Activated T-helper 1 cell treated with anti-CD3 and anti-CD28 coated beads, Interleukin-12 subunit alpha, Interleukin-12 subunit beta, Interleukin-2, Interleukin-4 antibody, amounts not matched to agents 30 ng/mL and 10 ng/mL and 1 ng/mL, durations not matched to agents 14 hours and 24 hours and 36 hours (primary cell): ENCODE measurements at regions not wholly inside any gene's neighbourhood (a gene's known extent, or its start where the extent isn't known, plus 50 kb on each side); places are given as distances from the start of the nearest gene placed in this dataset.
"Not testable (repeated sequence)": the region's sequence is repeated elsewhere in the genome, so short reads cannot be mapped to it uniquely, and the experiment has no call there.

ENCODE experiments used
- DNase-seq: peaks from one replicate; pipeline ENCODE4 v3.0.0; 2021; ENCODE audit warnings: low spot score
- H3K27ac Mint-ChIP-seq: one replicate; pipeline ENCODE4 v1.8.0; 2021; ENCODE audit warnings: mild to moderate bottlenecking, mixed read lengths
- H3K27me3 Mint-ChIP-seq: one replicate; pipeline ENCODE4 v1.8.0; 2022; ENCODE audit warnings: mild to moderate bottlenecking, moderate library complexity, mixed read lengths; ENCODE audit not compliant: insufficient read depth
- H3K36me3 Mint-ChIP-seq: one replicate; pipeline ENCODE4 v1.8.0; 2021; ENCODE audit warnings: low read depth, mixed read lengths
- H3K4me1 Mint-ChIP-seq: one replicate; pipeline ENCODE4 v1.8.0; 2021; ENCODE audit warnings: low read depth, mixed read lengths
- H3K4me3 Mint-ChIP-seq: one replicate; pipeline ENCODE4 v1.8.0; 2021; ENCODE audit warnings: mild to moderate bottlenecking, moderate library complexity, mixed read lengths
- H3K9me3 Mint-ChIP-seq: one replicate; pipeline ENCODE4 v1.8.0; 2021; ENCODE audit warnings: mixed read lengths
- intact Hi-C: fragments of 100-400 bp; cut with micrococcal nuclease; formaldehyde crosslinking; loops from one replicate; pipeline ENCODE4 v1.15.1; 2024

DNA sequence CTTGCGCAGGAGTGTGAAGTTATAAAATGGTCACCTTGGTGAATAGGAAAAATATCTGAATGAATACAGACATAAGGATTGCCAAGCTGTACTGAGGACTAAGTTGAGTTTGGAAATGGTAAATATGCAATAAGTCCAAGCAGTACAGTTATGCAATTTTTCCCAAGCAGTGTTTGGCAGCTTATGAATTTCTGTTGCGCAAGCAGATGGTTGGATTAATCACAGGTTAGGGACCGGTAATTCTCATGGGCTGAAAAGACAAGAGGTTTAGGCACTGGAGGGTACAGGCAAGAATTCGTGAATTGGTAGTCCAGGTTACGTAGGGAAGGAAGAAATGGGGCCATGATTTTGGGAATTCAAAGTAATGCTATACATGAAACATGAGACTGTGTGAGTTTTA lies 210.3 kb downstream of the RAP2B start:
- Mint-ChIP-seq H3K4me3 (no peak overlapping the region), H3K27me3 (peaks cover 3% of the 10 kb centered on the region), H3K4me1 (no peaks in the 10 kb centered on the region), H3K27ac (no peak overlapping the region), H3K9me3 (peaks cover 7% of the 10 kb centered on the region), H3K36me3 (no peaks in the 10 kb centered on the region)
- intact Hi-C loops, result no loop called here
- no peak for DNase-seq

DNA sequence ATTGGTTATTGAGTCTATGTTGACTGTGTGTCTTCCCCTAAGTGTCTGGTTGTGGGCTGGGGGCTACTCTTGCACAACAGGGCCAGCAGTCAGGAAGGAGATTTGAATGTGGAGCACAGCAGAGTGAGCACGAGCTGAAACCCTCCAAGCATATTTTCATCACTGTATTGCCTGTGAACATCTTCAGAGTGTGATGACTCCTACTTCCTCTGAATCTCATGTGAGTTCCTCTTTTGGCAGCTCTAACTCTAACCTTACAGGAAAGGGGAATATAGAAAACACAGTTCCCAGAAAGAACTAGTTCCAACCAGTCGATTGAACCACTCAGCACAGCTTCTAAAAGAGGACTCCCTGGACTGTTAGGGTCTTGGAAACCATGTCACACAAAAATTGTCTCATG lies 211.6 kb downstream of the RAP2B start:
- H3K4me3 Mint-ChIP-seq, result no peak overlapping the region
- intact Hi-C loops, result no loop called here
- peaks cover 3% of the 10 kb centered on the region for H3K27me3 Mint-ChIP-seq

DNA sequence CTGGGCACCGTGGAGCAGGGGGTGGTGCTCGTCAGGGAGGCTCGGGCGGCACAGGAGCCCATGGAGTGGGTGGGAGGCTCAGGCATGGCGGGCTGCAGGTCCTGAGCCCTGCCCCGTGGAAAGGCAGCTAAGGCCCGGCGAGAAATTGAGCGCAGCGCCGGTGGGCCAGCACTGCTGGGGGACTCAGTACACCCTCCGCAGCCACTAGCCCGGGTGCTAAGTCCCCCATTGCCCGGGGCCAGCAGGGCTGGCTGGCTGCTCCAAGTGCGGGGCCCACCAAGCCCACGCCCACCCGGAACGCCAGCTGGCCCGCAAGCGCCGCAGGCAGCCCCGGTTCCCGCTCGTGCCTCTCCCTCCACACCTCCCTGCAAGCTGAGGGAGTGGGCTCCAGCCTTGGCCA lies 216.3 kb downstream of the RAP2B start:
- H3K36me3 Mint-ChIP-seq, intact Hi-C loops, H3K27ac Mint-ChIP-seq, H3K9me3 Mint-ChIP-seq, DNase-seq, H3K4me1 Mint-ChIP-seq, H3K4me3 Mint-ChIP-seq, H3K27me3 Mint-ChIP-seq: not testable (repeated sequence)

More for the DNA sequence above, 211.6 kb downstream of the RAP2B start:
- Mint-ChIP-seq H3K4me1 (no peaks in the 10 kb centered on the region), H3K9me3 (peaks cover 7% of the 10 kb centered on the region), H3K36me3 (no peaks in the 10 kb centered on the region), H3K27ac (no peak overlapping the region)
- no peak for DNase-seq

DNA sequence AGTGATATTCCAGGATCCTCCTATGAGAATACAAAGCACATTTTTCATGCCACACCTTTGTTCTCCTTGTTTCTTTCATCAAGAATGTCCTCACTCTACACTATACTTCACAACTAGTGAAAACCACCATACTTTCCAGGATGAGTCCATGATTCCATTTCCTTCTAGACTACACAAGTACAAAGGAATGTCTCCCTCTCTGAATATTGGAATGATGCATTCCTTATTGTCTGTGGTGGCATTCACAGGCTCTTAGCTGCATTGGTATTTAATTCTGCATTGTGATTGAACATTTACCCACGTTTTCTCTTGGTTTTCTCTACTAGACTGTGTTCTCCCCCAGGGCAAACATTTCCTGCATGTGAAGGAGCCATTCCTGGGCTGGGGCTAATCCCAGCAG lies 217.5 kb downstream of the RAP2B start:
- H3K27ac Mint-ChIP-seq, result no peak overlapping the region
- H3K9me3 Mint-ChIP-seq, result no peaks in the 10 kb centered on the region
- peaks cover 3% of the 10 kb centered on the region for H3K27me3 Mint-ChIP-seq
- intact Hi-C loops, result no loop called here
- no peak overlapping the region for H3K4me3 Mint-ChIP-seq
- no peaks in the 10 kb centered on the region for H3K36me3 Mint-ChIP-seq
- H3K4me1 Mint-ChIP-seq, result no peaks in the 10 kb centered on the region
- no peak for DNase-seq

DNA sequence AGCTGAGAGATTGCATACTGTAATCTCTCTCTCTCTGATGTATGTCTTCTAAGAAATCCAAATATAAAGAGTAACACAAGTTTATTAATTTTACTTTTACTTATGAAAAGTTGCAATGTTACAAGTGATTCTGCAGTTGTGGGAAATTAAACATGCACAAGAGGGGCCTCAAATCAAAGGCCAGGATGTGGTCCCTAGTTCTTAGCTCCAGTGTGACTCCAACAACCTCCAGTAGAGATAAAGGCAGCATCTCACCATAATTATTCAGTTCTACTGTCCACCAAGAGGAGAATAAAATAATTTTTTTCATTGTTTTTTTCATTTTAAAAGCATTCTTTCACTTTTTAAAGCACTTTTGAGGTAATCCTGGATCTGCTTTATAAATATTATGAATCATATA lies 223.3 kb downstream of the RAP2B start:
- no peaks in the 10 kb centered on the region for H3K4me1 Mint-ChIP-seq
- no peak overlapping the region for H3K4me3 Mint-ChIP-seq

DNA sequence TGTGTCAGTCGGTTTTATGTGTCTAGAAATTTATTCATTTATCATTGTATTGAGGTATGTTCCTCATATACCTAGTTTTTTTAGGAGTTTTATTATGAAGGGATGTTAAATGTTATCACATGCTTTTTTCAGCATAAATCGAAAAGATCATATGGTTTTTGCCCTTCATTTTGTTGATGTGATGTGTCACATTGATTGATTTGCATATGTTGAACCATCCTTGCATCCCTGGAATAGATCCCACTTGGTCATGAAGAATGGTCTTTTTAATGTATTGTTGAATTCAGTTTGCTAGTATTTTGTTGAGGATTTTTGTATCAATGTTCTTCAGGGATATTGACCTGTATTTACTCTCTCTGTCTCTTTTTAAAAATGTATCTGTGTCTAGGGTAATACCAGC lies 230.3 kb downstream of the RAP2B start:
- Mint-ChIP-seq H3K36me3 (no peaks in the 10 kb centered on the region), H3K4me1 (no peaks in the 10 kb centered on the region), H3K9me3 (peaks cover 30% of the 10 kb centered on the region), H3K27ac (no peak overlapping the region), H3K4me3 (no peak overlapping the region), H3K27me3 (peaks cover 4% of the 10 kb centered on the region)
- intact Hi-C loops, result no loop called here
- no peak for DNase-seq

More for the DNA sequence above, 223.3 kb downstream of the RAP2B start:
- Mint-ChIP-seq H3K27ac (no peak overlapping the region), H3K36me3 (no peaks in the 10 kb centered on the region), H3K9me3 (no peaks in the 10 kb centered on the region), H3K27me3 (no peaks in the 10 kb centered on the region)
- DNase-seq, result no peak
- intact Hi-C loops, result no loop called here

DNA sequence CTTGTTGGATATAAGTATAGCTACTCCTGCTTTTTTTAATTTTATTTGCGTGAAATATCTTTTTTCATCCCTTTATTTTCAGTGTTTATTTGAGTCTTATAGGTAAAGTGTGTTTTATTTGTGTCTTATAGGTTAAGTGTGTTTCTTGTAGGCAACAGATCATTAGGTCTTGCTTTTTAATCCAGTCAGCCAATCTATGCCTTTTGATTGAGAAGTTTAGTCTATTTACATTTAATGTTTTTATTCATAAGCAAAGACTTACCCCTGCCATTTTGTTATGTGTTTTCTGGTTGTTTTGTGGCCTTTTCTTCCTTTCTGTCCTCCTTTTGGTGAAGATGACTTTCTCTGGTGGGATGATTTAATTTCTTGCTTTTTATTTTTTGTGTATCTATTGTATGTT lies 232.0 kb downstream of the RAP2B start:
- no peak for DNase-seq
- intact Hi-C loops, result no loop called here
- Mint-ChIP-seq H3K36me3 (no peaks in the 10 kb centered on the region), H3K4me1 (peaks cover 5% of the 10 kb centered on the region), H3K27ac (no peak overlapping the region), H3K9me3 (peaks cover 34% of the 10 kb centered on the region), H3K27me3 (peaks cover 5% of the 10 kb centered on the region), H3K4me3 (no peak overlapping the region)

DNA sequence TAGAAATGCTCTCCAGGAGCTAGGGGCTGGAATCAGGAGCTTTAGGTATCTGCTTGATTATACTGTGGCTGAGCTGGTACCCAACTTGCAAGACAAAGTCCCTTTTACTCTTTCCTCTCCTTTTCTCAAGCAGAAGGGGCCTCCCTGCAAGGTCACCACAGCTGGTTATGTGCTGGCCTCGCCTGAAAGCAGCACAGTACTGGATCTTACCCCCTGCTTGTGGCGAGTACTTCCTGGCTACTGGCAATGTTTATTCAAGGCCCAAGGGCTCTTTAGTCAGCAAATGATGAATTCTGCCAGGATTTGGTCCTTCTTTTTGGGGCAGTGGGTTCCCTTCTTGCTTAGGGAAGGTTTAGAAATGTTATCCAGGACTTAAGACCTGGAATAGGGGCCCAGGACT lies 234.6 kb downstream of the RAP2B start:
- no peak for DNase-seq
- intact Hi-C loops, result no loop called here
- Mint-ChIP-seq H3K36me3 (no peaks in the 10 kb centered on the region), H3K4me1 (peaks cover 28% of the 10 kb centered on the region), H3K27me3 (peaks cover 5% of the 10 kb centered on the region), H3K9me3 (peaks cover 34% of the 10 kb centered on the region), H3K4me3 (no peak overlapping the region), H3K27ac (no peak overlapping the region)

DNA sequence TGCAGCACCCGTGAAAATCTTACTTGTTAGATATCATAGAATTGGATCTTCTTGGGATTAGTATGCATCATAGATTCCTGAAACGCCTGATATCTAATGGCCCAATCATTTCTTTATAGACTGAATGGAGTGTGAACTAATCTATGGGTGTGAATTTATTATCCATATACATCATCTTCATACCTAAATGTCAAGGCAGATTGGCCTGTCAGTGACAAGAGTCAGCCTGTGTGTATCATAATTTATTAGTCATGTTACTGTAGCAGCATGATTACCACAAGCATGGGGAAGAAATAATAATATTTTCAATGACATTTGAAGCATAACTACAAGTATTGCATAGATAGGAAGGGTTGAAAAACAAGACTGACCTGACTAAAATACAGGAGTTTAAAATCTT lies 235.8 kb downstream of the RAP2B start:
- no peaks in the 10 kb centered on the region for H3K36me3 Mint-ChIP-seq
- DNase-seq, result no peak
- no peak overlapping the region for H3K4me3 Mint-ChIP-seq
- H3K4me1 Mint-ChIP-seq, result peaks cover 28% of the 10 kb centered on the region
- peaks cover 5% of the 10 kb centered on the region for H3K27me3 Mint-ChIP-seq
- H3K27ac Mint-ChIP-seq, result no peak overlapping the region
- H3K9me3 Mint-ChIP-seq, result peaks cover 34% of the 10 kb centered on the region
- intact Hi-C loops, result no loop called here

DNA sequence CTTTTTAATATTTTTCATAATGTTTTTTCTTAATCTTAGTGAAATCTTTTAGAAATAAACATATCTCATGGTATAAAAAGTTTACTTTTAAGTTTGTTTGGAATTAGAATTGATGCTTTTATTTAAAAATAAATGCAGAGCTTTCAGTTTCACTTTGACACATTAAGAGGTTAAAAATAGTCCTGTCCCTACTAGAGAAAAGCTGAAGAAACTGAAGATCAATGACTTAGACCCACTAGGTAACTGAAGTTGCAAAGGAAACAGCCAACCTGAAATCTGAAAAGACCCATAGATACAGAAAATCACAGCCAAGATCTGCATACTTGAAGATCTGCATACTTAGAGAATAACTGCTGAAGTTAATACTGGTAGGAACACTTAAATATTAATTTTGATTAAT lies 237.6 kb downstream of the RAP2B start:
- Mint-ChIP-seq H3K9me3 (peaks cover 18% of the 10 kb centered on the region), H3K36me3 (no peaks in the 10 kb centered on the region), H3K4me1 (peaks cover 28% of the 10 kb centered on the region), H3K27ac (peak overlapping the region; percentile 6), H3K4me3 (peak overlapping the region; percentile 35), H3K27me3 (peaks cover 2% of the 10 kb centered on the region)
- no peak for DNase-seq
- intact Hi-C loops, result no loop called here

DNA sequence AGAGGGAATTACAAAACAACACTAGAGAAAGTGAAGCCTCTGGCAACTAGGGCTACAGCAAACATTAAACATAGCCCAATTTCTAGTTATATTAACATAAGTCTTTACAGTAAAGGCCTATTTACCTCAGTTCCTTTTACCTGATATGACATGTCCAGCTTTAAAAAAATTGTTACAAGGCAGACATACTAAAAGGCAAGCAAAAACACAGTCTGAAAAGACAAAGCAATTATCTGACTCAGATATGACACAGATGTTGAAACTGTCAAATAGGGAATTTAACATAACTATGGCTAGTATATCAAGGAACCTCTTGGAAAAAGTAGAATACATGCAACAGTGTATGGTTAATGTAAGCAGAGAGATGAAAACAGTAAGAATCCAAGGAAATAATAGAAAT lies 238.6 kb downstream of the RAP2B start:
- no peaks in the 10 kb centered on the region for H3K36me3 Mint-ChIP-seq
- H3K4me3 Mint-ChIP-seq, result no peak overlapping the region
- H3K27ac Mint-ChIP-seq, result no peak overlapping the region
- intact Hi-C loops, result no loop called here
- peaks cover 28% of the 10 kb centered on the region for H3K4me1 Mint-ChIP-seq
- no peak for DNase-seq
- peaks cover 2% of the 10 kb centered on the region for H3K27me3 Mint-ChIP-seq
- peaks cover 10% of the 10 kb centered on the region for H3K9me3 Mint-ChIP-seq

DNA sequence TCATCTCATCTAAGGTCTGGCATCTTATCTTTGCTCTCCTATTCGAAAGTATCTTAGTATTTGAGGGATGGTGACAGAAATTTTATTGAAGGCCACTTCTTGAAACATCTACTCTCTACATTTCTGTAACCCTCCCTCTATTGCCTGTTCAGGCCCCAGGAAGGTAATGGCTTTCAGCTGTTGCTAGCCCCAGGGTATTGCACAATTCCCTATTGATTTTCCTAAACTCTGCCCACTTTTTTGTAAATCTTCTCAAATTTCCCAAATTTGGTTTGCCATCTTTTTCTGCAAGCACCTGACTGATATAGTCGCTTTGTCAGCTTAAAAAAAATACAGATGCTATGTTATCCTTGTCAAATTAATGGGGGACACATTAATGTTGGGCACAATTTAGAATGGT lies 242.1 kb downstream of the RAP2B start:
- H3K27ac Mint-ChIP-seq, result no peak overlapping the region
- intact Hi-C loops, result no loop called here
- H3K9me3 Mint-ChIP-seq, result no peaks in the 10 kb centered on the region

DNA sequence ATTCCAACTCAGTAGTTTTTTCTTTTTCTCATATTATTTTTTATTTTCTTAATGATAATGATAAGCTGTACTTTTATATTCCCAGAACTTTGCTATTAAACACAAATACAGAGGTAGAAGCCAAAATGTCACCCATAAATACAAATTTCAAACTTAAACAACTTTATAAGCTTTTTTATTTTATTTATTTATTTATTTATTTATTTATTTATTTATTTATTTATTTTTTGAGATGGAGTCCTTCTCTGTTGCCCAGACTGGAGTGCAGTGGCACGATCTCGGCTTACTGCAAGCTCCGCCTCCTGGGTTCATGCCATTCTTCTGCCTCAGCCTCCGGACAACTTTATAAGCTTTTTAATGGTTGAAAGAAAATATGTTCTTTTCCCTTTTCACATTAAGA lies 243.3 kb downstream of the RAP2B start:
- peaks cover 10% of the 10 kb centered on the region for H3K4me1 Mint-ChIP-seq
- H3K4me3 Mint-ChIP-seq, H3K36me3 Mint-ChIP-seq, intact Hi-C loops, H3K27me3 Mint-ChIP-seq, DNase-seq, H3K27ac Mint-ChIP-seq, H3K9me3 Mint-ChIP-seq: not testable (repeated sequence)

More for the DNA sequence above, 242.1 kb downstream of the RAP2B start:
- no peaks in the 10 kb centered on the region for H3K27me3 Mint-ChIP-seq
- no peaks in the 10 kb centered on the region for H3K36me3 Mint-ChIP-seq
- H3K4me3 Mint-ChIP-seq, result no peak overlapping the region
- DNase-seq, result no peak
- peaks cover 22% of the 10 kb centered on the region for H3K4me1 Mint-ChIP-seq

DNA sequence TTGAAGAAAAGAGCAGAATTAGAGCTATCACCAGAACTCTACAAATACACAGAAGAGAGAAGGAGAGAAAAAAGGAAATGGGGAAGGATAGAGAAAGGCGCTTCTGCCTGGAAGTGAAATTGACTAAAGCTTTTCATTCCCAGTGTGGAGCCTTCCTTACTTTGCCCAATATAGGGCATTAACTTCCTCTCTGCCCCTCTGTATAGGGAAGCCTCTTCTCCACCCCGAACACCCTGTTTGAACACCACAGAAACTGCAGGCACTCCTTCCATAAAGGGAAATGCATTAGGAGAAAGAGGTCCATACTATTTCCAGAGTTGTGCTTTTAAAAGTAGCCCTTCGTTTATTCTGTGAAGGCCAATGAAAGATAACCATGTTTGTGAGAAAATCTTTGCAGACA lies 248.5 kb downstream of the RAP2B start:
- H3K36me3 Mint-ChIP-seq, result no peaks in the 10 kb centered on the region
- no peaks in the 10 kb centered on the region for H3K9me3 Mint-ChIP-seq
- intact Hi-C loops, result no loop called here
- H3K4me1 Mint-ChIP-seq, result no peaks in the 10 kb centered on the region
- H3K4me3 Mint-ChIP-seq, result no peak overlapping the region
- DNase-seq, result no peak
- H3K27ac Mint-ChIP-seq, result no peak overlapping the region
- H3K27me3 Mint-ChIP-seq, result no peaks in the 10 kb centered on the region
